IPS-11a (cell line): ENCODE measurements at regions not wholly inside any gene's neighbourhood (a gene's known extent, or its start where the extent isn't known, plus 50 kb on each side); places are given as distances from the start of the nearest gene placed in this dataset.
"Not testable (repeated sequence)": the region's sequence is repeated elsewhere in the genome, so short reads cannot be mapped to it uniquely, and the experiment has no call there.

Experiments used
- H3K4me3 ChIP-seq: one replicate; pipeline ENCODE4 v1.5.1; 2013; ENCODE audit warnings: low read depth, low read length, control low read depth

GRCh38 chr5:89584339-89584956 lies 701.5 kb upstream of the MEF2C start:
- H3K4me3 ChIP-seq, result no peak overlapping the region

DNA sequence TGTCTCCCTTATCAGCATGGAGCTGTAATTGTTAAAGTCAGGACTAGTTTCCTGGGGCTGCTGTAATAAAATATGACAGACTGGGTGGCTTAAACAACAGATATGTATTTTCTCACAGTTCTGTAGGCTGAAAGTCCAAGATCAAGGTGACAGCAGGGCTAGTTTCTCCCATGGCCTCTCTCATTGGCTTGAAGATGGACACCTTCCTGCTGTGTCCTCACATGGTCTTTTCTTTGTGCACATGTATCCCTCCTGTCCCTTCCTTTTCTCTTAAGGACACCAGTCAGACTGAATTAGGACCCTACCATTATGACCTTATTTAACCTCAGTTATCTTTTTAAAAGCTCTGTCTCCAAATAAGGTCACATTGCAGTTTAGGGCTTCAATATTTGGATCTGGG lies 700.5 kb upstream of the MEF2C start:
- no peak overlapping the region for H3K4me3 ChIP-seq

DNA sequence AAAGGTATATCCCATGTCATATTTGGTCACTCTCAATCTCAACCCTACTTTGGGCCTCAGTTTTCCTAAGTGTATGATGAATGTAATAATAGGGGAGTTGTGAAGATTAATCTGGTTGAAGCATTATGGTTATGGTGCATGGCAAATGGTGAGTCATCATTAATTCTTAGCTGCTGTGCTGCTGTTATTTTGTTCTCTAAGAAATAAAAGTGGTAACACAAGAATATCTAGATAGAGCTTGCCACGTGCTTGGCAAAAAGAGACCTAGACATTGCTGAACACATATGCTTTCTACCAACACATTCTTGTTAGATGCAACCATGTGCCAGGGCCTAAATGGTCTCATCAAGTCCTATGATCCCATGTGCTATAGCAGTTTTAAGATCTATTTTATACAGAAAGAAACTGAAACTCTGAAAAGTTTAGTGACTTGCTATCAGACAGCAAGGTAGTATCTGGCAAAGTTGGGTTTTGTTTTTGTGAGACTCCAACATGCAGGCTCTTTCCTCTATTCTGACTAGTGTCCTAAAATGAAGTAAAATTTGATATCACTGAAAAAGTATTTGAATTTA lies 699.9 kb upstream of the MEF2C start:
- no peak overlapping the region for H3K4me3 ChIP-seq

DNA sequence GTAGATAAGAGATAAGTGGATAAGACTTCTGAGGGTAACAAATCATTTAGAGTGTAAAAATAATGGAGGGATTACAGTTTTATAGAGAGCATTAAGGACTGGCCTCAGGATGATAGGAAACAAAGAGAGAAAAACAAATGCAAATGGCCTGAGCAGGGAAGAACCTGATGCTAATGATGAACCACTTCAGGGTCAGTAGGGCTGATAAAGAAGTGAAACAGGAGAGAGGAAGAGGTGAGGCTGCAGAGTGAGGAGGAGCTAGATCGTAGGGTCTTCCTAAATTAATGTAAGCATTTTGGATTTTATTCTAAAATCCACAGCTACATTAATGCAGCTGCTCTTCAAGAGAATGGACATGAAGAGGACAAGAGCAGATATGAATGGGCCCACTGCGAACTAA lies 698.0 kb upstream of the MEF2C start:
- H3K4me3 ChIP-seq, result no peak overlapping the region

DNA sequence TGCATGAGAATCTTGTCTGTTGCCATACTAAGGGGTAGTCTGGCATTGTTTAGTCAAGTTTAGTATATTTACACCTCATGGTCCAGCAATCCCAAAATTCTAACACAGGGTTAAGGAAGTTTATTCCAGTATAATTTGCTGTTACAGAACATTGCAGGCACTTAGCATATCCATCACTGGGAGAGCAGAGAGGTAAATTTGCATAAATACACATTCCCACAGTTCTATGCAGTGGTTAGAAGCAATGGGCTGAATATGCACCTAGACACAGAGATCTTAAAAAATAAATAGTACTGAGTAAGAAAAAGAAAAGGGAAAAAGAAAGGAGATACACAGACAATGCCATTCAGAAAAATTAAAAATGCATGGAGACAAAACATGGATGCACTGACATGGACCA lies 692.3 kb upstream of the MEF2C start:
- no peak overlapping the region for H3K4me3 ChIP-seq

GRCh38 chr5:89573345-89573744 lies 690.4 kb upstream of the MEF2C start:
- H3K4me3 ChIP-seq, result no peak overlapping the region

DNA sequence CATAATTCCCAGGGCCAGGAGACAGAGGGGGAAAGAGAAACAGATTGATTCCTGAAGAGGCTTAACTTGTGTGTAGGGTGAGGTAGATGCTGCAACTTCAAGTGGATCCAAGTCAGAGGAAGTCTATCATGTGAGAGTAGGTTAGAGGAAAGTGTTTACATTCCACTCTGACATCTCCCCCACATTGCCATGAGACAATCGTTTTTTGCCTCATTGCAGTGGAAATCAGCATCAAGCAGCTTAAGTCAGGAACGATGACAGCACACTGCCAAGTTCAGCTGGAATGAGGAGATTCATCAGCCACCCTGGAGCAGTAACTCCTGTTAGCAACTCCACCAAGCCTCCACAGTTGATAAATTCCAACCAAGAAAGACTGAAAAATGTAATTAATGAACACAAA lies 689.7 kb upstream of the MEF2C start:
- H3K4me3 ChIP-seq, result no peak overlapping the region

GRCh38 chr5:89570557-89570956 lies 687.6 kb upstream of the MEF2C start:
- no peak overlapping the region for H3K4me3 ChIP-seq

GRCh38 chr5:89566340-89566739 lies 683.4 kb upstream of the MEF2C start:
- no peak overlapping the region for H3K4me3 ChIP-seq

GRCh38 chr5:89560696-89561095 lies 677.7 kb upstream of the MEF2C start:
- no peak overlapping the region for H3K4me3 ChIP-seq

DNA sequence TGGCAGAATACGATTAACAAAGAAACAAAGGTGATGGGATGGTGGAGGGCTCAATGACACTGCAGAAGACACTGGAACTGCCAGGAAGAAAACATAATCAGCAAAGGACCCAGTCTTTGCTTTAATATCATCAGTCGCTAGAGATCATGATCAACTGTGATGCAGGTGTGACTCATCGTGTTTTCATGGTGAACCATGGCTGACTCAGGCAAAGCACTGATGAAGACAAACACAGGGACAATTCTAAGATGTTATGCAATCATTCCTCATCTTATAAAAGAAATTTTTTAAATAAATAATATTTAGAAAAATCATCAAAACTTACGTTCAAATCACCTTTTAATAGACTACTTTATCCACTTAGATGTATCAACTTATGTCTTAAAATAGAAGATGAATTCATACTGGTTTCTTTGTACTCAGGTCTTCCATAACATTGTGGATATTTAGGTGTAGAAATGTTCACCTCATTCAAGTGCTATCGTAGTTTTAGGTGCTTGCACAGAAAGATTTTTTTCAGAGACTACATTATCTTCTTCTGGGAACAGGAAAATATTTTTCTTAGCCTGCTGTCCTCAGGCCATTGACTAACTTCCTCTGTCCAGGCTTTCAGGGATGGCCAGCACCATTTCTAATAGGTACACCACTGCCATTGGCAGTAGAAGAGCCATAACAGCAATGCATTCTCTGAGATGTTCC lies 673.4 kb upstream of the MEF2C start:
- no peak overlapping the region for H3K4me3 ChIP-seq

- H3K4me3 ChIP-seq, result no peak overlapping the region
Observed at GRCh38 chr5:89546657-89547056, 663.7 kb upstream of the MEF2C start.

- no peak overlapping the region for H3K4me3 ChIP-seq
Observed at GRCh38 chr5:89545626-89546025, 662.6 kb upstream of the MEF2C start.

DNA sequence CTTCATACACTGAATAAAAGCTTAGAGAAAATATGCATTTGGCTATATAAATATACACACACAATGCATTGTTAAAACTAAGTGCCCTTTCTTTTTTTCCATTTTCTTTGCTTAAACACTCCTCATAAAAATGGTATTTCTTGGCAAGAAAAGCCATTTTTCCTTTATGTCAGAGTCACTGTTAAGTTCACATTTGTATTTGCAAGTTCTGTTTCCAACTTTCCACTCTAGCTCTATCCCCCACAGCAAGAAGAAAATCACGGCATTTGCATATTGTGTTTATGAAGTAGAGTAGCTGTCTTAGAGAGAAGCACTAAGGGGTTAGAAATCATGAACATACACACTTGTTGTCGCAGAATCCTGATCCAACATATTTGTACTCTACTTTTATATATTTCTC lies 662.1 kb upstream of the MEF2C start:
- no peak overlapping the region for H3K4me3 ChIP-seq

DNA sequence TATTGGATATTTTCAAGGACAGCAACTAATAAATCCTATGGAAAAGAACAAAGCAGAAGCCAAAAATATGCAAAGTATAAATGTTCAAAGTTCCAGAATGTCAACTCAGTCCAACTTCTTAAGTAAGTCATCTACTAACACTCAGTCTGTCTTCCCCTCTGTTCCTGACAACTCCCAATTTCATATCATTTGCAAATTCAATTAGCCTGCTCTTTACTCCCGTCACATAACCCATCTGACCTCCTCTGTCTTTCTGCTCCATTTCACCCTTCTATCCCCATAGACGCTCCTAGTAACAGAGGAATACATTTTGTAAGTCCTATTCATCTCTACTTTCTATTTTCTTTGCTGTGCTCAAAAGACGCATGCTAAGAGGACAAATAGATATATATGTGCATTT lies 659.8 kb upstream of the MEF2C start:
- no peak overlapping the region for H3K4me3 ChIP-seq

GRCh38 chr5:89537800-89538199 lies 654.8 kb upstream of the MEF2C start:
- no peak overlapping the region for H3K4me3 ChIP-seq

- H3K4me3 ChIP-seq, result no peak overlapping the region
Observed at GRCh38 chr5:89536020-89536419, 653.0 kb upstream of the MEF2C start.

DNA sequence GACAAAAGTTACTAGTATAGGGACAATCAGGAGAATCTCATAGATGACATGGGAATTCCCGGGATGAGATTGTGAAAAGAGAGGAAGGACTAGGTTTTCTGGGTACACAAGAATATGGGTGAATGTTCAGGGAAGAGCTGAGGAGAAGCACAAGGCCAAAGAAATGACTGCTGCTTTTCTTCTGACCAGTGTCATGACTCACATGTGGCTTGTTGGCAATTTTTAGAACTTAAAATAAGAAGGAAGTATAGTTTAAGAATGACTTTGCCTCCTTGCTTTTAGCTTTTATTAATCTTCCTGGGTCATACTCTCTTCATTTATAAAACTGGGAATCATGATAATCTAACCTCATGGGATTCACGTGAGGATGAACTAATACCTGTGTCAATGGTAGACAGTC lies 652.4 kb upstream of the MEF2C start:
- H3K4me3 ChIP-seq, result no peak overlapping the region

GRCh38 chr5:89534331-89534730 lies 651.3 kb upstream of the MEF2C start:
- no peak overlapping the region for H3K4me3 ChIP-seq

DNA sequence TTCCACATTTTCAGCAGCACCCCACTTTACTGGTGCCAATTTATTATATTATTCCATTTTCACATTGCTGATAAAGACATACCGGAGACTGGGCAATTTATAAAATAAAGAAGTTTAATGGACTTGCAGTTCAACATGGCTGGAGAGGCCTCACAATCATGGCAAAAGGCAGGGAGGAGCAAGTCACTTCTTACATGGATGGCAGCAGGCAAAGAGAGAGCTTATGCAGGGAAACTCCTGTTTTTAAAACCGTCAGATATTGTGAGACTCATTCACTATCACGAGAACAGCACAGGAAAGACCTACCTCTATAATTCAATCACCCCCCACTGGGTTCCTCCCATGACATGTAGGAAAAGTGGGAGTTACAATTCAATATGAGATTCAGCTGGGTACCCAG lies 641.8 kb upstream of the MEF2C start:
- no peak overlapping the region for H3K4me3 ChIP-seq

DNA sequence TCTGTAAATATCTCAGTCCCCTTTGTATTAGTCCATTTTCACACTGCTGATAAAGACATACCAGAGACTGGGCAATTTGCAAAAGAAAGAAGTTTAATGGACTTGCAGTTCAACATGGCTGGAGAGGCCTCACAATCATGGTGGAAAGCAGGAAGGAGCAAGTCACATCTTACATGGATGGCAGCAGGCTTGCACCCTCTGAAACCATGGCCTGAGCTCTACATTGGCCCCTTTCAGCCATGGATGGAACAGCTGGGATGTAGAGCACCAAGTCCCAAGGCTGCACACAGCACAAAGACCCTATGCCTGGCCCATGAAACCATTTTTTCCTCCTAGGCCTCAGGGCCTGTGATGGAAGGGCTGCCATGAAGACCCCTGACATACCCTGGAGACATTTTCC lies 640.9 kb upstream of the MEF2C start:
- not testable (repeated sequence) for H3K4me3 ChIP-seq

DNA sequence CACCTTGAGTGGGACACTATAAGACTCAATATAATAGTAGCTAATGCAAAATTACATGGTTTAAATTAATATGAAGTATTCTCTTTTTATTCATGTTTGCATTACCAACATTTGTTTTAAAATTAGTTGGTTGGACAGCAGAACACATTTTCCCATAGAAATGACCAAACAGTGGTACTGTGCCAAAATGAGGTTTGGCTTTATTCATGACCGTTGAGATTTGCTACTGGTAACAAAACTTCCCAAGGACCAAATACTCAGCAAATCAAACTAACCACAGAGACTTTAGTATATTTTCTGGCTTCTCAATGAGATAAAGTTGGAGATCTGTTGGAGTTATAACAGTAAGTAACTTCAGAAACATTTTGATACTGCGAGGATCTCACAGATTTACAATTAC lies 637.8 kb upstream of the MEF2C start:
- no peak overlapping the region for H3K4me3 ChIP-seq
